HG02938 (cell line): ENCODE measurements at regions not wholly inside any gene's neighbourhood (a gene's known extent, or its start where the extent isn't known, plus 50 kb on each side); places are given as distances from the start of the nearest gene placed in this dataset.
"Not testable (repeated sequence)": the region's sequence is repeated elsewhere in the genome, so short reads cannot be mapped to it uniquely, and the experiment has no call there.

Experiments used
- ATAC-seq: cut with Tn5 transposase; IDR thresholded peaks from one replicate; pipeline ENCODE4 v1.9.1; 2021; ENCODE audit warnings: mild to moderate bottlenecking, moderate library complexity; ENCODE audit not compliant: unreplicated experiment

DNA sequence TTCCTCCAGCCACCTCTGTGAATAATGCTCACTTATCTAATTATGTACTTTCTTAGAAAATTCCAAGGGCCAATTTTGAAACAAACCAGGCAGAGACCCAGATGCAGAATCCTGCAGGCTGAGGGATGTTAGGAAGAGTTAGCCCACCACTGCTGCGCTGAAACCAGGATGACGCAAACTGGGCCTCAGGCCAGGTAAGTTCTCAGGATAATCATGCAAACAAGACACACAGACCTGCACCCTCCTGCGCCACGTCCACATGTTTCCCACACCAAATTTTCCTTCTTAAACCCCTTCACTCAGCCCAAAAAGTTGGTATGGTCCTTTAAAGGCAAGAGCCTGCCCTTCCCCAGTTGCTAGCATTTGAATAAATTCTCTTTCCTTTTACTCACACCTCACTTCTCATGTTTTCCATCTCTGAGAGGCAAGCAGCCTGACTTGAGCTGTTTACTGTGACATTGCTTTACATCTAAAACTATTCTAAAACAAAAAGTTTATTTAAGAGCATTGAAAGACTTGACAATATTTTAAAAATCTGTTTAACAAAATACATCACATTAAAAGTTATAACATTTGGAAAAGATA is 887.1 kb downstream of the LRRIQ3 start:
- ATAC-seq = no peak

DNA sequence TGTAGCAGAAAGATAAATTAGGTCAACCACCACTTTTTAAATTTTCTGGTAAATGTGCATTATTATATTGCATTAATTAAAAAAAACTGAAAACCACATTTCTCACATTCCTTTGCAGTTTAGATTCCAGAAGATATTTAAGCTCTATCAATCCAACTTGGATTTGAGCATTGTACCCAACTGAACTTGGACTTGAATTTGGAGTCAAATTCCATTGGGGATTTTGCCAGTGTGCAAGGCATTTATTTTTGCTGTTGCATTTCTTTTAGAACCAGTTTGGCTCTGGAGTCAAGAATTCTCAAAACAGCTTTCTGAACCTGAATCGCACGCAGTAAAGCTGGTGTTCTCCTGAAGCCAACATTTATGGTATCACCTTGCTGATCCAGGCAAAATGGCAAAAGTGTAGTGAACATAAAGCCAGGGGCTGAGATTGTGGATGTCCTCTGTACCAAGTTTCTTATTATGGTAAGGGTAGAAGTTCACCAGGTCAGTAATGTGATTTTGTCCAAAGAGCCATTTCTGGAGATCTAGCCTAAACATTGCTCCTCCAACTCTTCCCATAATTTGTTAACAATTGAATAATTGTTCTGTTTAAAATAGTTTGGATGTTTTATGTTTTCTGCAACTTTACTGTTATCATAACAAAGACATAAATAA is 890.9 kb downstream of the LRRIQ3 start:
- ATAC-seq = no peak

GRCh38 chr1:73273886-73274285 is 924.1 kb downstream of the LRRIQ3 start:
- ATAC-seq = no peak

- not testable (repeated sequence) for ATAC-seq
Observed at GRCh38 chr1:73245196-73245595, 952.8 kb downstream of the LRRIQ3 start.

DNA sequence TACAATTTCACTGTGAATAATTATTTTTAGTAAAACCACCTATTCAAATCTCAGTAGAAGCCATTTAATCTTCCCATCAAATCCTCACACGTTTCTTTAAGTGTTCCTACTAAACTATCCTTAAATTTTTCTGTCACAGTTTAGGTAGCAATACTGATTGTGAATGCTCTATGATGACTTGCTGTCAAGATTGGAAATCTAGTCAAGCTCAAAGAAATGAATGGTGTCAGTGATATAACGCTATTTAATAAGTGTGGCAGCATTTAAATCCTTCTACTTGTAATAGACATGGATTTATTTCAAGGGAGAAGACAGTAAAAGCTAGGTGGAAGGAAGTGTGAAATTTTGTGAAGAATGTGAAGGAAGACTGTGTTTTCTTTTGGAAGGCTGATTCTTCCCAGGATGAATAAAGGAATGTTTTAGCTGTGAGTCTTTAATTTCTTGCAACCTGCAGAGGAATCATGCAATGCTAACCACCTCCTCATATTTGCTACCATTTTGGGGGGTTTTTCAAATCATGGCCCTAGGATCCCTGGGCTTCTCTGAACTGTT is 936.7 kb upstream of the NEGR1 start:
- no peak for ATAC-seq

DNA sequence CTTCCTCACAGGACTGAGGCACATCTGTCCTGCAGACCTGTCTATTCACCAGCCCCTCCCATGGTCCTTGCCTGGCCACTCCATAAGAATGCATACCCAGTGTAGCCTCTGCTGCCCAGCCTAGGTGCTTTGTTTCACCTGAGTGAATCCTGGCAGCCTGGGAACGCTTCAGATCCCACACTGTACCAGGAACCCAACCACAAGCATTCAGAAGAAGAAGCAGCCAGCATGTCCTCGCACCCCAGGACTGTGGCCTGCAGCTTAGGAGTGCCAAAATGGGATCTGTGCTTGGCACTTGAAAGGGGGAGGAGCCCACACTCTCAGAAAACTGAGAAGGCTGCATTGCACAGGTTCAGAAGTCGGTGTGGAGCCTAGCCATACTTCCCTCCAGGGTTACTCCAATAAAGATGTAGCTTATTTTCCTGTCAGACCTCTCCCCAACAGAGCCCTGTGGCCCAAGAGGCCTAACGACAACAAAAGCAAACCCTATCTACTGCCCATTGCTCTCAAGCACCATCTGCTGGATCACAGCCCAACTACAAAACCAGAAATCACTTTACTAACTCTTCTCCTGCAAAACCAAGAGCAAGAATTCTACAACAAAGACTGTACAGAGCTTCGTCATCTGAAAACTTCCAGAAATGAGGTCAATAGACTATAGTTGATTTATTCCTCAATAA is 923.1 kb upstream of the NEGR1 start:
- ATAC-seq = no peak

DNA sequence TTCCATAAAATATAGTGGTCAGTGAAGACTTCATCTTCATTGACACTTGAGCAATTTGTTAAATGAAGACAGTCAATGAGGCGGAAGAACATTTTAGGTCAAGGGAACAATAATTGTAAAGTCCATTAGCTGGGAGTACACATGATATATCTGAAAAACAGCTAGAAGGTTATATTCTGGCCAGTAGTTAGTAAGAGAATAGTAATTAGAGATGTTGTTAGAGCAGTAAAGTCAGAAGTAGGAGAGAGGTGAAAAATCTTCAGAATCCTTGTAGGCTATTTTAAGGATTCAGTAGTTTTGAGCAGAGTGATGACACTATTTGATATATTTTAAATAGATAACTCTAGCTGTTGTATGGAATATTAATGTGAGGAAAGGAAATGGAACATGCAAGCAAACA is 915.6 kb upstream of the NEGR1 start:
- ATAC-seq = no peak

- no peak for ATAC-seq
Observed at GRCh38 chr1:73194965-73195364, 912.6 kb upstream of the NEGR1 start.

DNA sequence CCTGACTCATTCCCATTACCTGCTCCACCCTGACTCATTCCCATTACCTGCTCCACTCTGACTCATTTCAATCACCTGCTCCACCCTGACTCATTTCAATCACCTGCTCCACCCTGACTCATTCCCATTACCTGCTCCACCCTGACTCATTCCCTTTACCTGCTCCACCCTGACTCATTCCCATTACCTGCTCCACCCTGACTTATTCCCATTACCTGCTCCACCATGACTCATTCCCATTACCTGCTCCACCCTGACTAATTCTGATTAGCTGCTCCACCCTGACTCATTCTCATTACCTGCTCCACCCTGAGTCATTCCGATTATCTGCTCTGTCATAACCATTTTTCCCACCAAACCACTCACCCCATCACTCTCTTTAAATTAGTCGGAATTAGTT is 901.2 kb upstream of the NEGR1 start:
- ATAC-seq = not testable (repeated sequence)

- ATAC-seq = no peak
Observed at GRCh38 chr1:73181190-73181540, 898.8 kb upstream of the NEGR1 start.

DNA sequence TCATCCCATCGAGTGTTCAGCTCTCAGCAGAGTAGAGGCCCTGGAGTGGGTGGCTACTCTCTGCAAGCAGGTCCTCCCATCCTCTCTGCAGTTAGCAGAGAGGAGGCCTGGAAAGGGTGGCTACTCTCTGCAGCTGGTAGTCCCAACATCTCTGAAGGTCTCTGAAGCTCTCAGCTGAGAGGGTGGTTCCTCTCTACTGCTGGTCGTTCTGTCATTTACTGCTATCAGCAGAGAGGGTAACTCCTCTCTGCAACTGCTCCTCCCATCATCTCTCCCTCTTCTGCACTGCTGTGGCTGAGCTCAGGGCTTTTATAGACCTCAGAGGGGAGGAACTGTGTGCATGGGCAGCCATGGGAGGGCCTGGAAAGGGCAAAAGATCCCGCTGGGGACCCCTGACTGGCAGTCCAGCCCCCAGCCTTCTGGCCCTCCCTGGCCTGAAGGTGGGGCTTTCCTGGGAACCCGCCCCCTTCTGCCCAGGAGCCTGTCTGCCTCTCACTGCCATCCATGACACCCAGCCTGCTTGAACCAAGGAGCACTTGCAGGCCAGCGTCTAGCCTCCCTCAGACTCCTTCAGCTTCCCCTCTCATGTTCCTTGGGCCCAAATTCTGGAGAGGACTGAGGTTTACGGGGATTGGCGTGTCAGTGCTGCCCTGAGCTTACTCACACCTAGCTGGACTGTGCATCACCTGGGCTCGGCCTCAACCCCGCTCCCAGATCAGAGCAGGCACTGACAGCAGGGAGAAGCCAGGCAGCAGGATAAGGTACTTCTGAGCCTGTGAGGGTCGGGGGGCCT is 898.3 kb upstream of the NEGR1 start:
- no peak for ATAC-seq

- no peak for ATAC-seq
Observed at GRCh38 chr1:73176902-73177301, 894.6 kb upstream of the NEGR1 start.

DNA sequence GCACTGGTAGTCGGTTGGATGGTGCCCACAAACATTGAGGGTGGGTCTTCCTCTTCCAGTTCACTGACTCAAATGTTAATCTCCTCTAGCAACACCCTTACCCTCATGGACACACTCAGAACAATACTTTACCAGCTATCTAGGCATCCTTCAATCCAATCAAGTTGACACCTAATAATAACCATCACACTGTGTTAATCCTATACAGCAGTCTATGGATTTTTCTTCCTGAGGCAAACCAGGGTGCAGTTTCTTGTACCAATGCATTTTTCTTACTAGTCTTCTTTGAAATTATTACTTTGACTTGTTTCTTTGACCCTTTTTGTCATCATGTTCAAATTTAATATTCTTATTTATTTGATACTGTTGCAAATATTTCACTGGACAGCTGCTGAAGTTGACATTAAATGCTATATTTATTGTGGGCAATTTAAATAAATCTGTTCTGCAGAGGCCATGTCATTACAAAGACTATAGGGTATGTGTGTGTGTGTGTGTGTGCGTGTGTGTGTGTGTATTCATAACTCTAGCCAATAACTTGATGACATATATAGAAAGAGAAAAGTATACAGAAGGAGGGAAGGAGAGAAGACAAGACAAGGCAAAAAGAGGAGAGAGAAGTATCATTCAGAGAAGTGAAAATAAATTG is 884.8 kb upstream of the NEGR1 start:
- ATAC-seq = no peak

DNA sequence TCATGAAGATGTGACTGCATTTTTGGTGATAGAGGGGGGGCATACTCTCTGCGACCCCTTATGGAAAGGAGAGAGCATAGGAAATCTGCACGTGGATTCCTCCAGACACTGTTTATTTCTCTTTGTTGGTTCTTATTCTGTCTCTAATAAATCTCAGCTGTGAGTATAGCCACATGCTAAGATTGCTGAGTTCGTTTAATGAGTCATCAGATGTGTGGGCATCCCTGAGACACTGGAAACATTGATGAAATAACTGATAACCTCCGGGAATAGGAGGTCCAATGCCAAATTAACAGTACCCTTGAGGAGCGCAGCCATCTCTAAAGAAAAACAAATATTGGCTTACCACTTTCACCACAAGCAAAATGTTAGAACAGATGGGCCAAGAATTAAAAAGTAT is 880.2 kb upstream of the NEGR1 start:
- ATAC-seq = no peak

DNA sequence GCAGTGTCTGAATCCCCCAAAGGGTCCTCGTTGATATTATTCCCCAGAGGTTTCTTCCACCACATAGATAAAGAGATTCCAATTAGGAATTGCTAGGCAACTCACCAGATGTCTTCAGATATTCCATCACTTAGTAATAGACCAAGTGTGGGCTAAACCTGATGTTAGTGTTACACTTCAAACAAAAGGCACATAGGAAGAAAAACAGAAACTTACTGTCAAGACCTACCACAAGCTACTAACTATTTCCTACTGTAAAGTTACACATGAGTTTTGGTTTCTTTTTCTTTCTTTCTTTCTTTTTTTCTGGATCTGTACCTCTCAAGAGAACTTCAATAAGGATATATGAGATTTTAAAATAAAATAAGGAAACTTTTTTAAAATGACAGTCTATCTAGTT is 879.1 kb upstream of the NEGR1 start:
- no peak for ATAC-seq

DNA sequence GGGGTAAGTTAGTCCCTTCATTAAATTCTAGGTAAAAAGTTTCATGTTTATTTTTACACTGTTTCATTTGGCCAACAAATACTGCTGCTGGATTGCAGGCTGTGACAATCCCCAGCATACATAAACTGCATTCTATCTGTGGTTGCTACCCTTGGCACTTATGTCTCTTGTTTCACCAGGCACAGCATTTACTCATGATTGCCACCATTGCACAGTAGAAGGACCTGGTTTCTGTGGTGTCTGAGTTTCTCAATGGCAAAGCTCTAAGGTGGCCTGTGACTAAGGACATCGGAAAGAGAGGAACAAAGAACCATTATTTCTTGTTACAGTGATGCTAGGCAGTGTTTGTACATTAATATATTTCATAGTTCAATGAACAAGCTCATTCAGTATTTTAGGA is 878.4 kb upstream of the NEGR1 start:
- no peak for ATAC-seq

- ATAC-seq = no peak
Observed at GRCh38 chr1:73144311-73144710, 862.0 kb upstream of the NEGR1 start.

DNA sequence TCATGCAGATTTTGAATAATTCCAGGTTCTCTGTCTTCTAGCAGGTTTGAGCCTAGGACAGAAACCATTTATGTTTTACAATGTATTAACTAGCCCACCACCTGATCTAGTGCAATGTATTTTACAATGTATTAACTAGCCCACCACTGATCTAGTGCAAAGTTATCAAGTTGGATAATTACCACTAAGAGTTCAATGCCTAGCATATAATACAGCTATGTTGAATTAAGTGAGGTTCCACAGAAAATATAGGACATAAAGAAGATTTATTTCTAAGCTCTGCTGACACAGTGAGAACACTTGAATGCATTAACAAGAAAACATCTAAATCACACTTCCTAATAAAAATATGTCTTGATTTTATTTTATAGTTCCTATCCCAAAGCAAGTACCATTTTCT is 854.6 kb upstream of the NEGR1 start:
- no peak for ATAC-seq

- ATAC-seq = no peak
Observed at GRCh38 chr1:73106931-73107330, 824.6 kb upstream of the NEGR1 start.

DNA sequence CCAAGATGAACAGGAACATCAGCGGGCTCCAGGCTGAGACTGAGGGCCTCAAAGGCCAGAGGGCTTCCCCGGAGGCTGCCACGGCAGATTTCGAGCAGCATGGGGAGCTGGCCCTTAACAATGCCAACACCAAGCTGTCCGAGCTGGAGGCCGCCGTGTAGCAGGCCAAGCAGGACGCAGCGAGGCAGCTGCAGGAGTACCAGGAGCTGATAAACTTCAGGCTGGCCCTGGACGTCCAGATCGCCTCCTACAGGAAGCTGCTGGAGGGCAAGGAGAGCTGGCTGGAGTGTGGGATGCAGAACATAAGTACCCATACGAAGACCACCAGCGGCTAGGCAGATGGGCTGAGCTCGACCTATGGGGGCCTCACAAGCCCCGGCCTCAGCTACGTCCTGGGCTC is 823.4 kb upstream of the NEGR1 start:
- no peak for ATAC-seq

- ATAC-seq = no peak
Observed at GRCh38 chr1:73104749-73105148, 822.4 kb upstream of the NEGR1 start.
